ENCODE measurements at regions not wholly inside any gene's neighbourhood (a gene's known extent, or its start where the extent isn't known, plus 50 kb on each side); places are given as distances from the start of the nearest gene placed in this dataset.

- DNase-seq (ENCODE audit: low spot score): no peak
- Histone ChIP-seq H2BK12ac (ENCODE audit: low read length) (no peak overlapping the region), H3K27ac (replicated peaks; ENCODE audit: low read length) (no peak overlapping the region), H3K4ac (ENCODE audit: low read length) (no peak overlapping the region), H3K18ac (ENCODE audit: low read length) (no peak overlapping the region), H2BK5ac (ENCODE audit: low read length) (no peak overlapping the region), H3K9ac (ENCODE audit: low read depth, low read length, poor library complexity) (no peak overlapping the region), H2AK5ac (ENCODE audit: low read depth, low read length) (no peak overlapping the region), H3K4me2 (ENCODE audit: insufficient read depth, low read length, poor library complexity, severe bottlenecking) (no peak overlapping the region), H2BK15ac (ENCODE audit: low read length) (no peak overlapping the region), H3K23ac (ENCODE audit: low read depth, low read length, poor library complexity) (no peak overlapping the region), H2BK120ac (ENCODE audit: low read depth, low read length) (no peak overlapping the region), H3K79me1 (ENCODE audit: low read depth, low read length) (no peaks in the 10 kb centered on the region), H4K8ac (ENCODE audit: low read depth, low read length) (no peak overlapping the region), H3K4me3 (ENCODE audit: low read length in 2 of 2) (no peak overlapping the region), H3K14ac (ENCODE audit: low read length) (no peak overlapping the region), H2AFZ (ENCODE audit: low read length) (no peak overlapping the region), H4K91ac (ENCODE audit: low read depth, low read length, poor library complexity) (no peak overlapping the region), H3K27me3 (ENCODE audit: control insufficient read depth in 3 of 3, insufficient read depth in 3 of 3, low read depth in 1 of 3, low read length in 3 of 3) (no peaks in the 10 kb centered on the region), H3K36me3 (replicated peaks in 1 of 2; ENCODE audit: control insufficient read depth in 2 of 2, insufficient read depth in 2 of 2, low read length in 2 of 2) (no peaks in the 10 kb centered on the region), H3K4me1 (ENCODE audit: control insufficient read depth in 2 of 2, insufficient read depth in 1 of 2, low read depth in 1 of 2, low read length in 2 of 2) (no peaks in the 10 kb centered on the region), H3K9me3 (replicated peaks in 1 of 2; ENCODE audit: control insufficient read depth in 2 of 2, insufficient read depth in 1 of 2, low read depth in 1 of 2, low read length in 2 of 2) (no peaks in the 10 kb centered on the region)
- WGBS, 2 donors (ENCODE audit: extremely low coverage in 2 of 2, insufficient read length in 2 of 2, insufficient replicate concordance in 1 of 2): no CpG with 5 or more reads among the region's 3 CpGs
Measured at GRCh38 chrX:121349263-121349662, 301.9 kb downstream of the GLUD2 start.

- DNase-seq (ENCODE audit: low spot score): no peak
- H4K8ac ChIP-seq (ENCODE audit: low read depth, low read length): no peak overlapping the region
Measured at GRCh38 chrX:121356139-121356849, 308.9 kb downstream of the GLUD2 start.

GRCh38 chrX:121356850-121357171 is 309.4 kb downstream of the GLUD2 start:
- H2AFZ ChIP-seq (ENCODE audit: low read length): no peak overlapping the region
- H3K4me3 ChIP-seq (ENCODE audit: low read length in 2 of 2): no peak overlapping the region
- H3K27me3 ChIP-seq (ENCODE audit: control insufficient read depth in 3 of 3, insufficient read depth in 3 of 3, low read depth in 1 of 3, low read length in 3 of 3): no peaks in the 10 kb centered on the region
- WGBS, 2 donors (ENCODE audit: extremely low coverage in 2 of 2, insufficient read length in 2 of 2, insufficient replicate concordance in 1 of 2): no CpG with 5 or more reads among the region's 6 CpGs
- no peaks in the 10 kb centered on the region for H3K9me3 ChIP-seq (replicated peaks in 1 of 2; ENCODE audit: control insufficient read depth in 2 of 2, insufficient read depth in 1 of 2, low read depth in 1 of 2, low read length in 2 of 2)
- no peaks in the 10 kb centered on the region for H3K36me3 ChIP-seq (replicated peaks in 1 of 2; ENCODE audit: control insufficient read depth in 2 of 2, insufficient read depth in 2 of 2, low read length in 2 of 2)
- no peak overlapping the region for H4K8ac ChIP-seq (ENCODE audit: low read depth, low read length)
- H2AK5ac ChIP-seq (ENCODE audit: low read depth, low read length): no peak overlapping the region
- no peak overlapping the region for H3K4me2 ChIP-seq (ENCODE audit: insufficient read depth, low read length, poor library complexity, severe bottlenecking)
- no peaks in the 10 kb centered on the region for H3K79me1 ChIP-seq (ENCODE audit: low read depth, low read length)
- H3K9ac ChIP-seq (ENCODE audit: low read depth, low read length, poor library complexity): no peak overlapping the region
- H3K18ac ChIP-seq (ENCODE audit: low read length): no peak overlapping the region
- no peak for DNase-seq (ENCODE audit: low spot score)
- no peak overlapping the region for H3K23ac ChIP-seq (ENCODE audit: low read depth, low read length, poor library complexity)
- H3K27ac ChIP-seq (replicated peaks; ENCODE audit: low read length): no peak overlapping the region
- no peak overlapping the region for H3K14ac ChIP-seq (ENCODE audit: low read length)
- no peak overlapping the region for H4K91ac ChIP-seq (ENCODE audit: low read depth, low read length, poor library complexity)
- no peak overlapping the region for H2BK12ac ChIP-seq (ENCODE audit: low read length)
- no peaks in the 10 kb centered on the region for H3K4me1 ChIP-seq (ENCODE audit: control insufficient read depth in 2 of 2, insufficient read depth in 1 of 2, low read depth in 1 of 2, low read length in 2 of 2)
- H2BK120ac ChIP-seq (ENCODE audit: low read depth, low read length): no peak overlapping the region
- H2BK15ac ChIP-seq (ENCODE audit: low read length): no peak overlapping the region
- no peak overlapping the region for H3K4ac ChIP-seq (ENCODE audit: low read length)
- H2BK5ac ChIP-seq (ENCODE audit: low read length): no peak overlapping the region

More at GRCh38 chrX:121356139-121356849, 308.9 kb downstream of the GLUD2 start:
- Histone ChIP-seq H3K4me2 (ENCODE audit: insufficient read depth, low read length, poor library complexity, severe bottlenecking) (no peak overlapping the region), H3K23ac (ENCODE audit: low read depth, low read length, poor library complexity) (no peak overlapping the region), H2AFZ (ENCODE audit: low read length) (no peak overlapping the region), H3K4me3 (ENCODE audit: low read length in 2 of 2) (no peak overlapping the region), H2BK5ac (ENCODE audit: low read length) (no peak overlapping the region), H2BK15ac (ENCODE audit: low read length) (no peak overlapping the region), H3K18ac (ENCODE audit: low read length) (no peak overlapping the region), H4K91ac (ENCODE audit: low read depth, low read length, poor library complexity) (no peak overlapping the region), H3K9ac (ENCODE audit: low read depth, low read length, poor library complexity) (no peak overlapping the region), H3K79me1 (ENCODE audit: low read depth, low read length) (no peaks in the 10 kb centered on the region), H2BK12ac (ENCODE audit: low read length) (no peak overlapping the region), H3K36me3 (replicated peaks in 1 of 2; ENCODE audit: control insufficient read depth in 2 of 2, insufficient read depth in 2 of 2, low read length in 2 of 2) (no peaks in the 10 kb centered on the region), H2BK120ac (ENCODE audit: low read depth, low read length) (no peak overlapping the region), H3K4ac (ENCODE audit: low read length) (no peak overlapping the region), H3K9me3 (replicated peaks in 1 of 2; ENCODE audit: control insufficient read depth in 2 of 2, insufficient read depth in 1 of 2, low read depth in 1 of 2, low read length in 2 of 2) (no peaks in the 10 kb centered on the region), H3K14ac (ENCODE audit: low read length) (peak overlapping the region; percentile 71), H3K27me3 (ENCODE audit: control insufficient read depth in 3 of 3, insufficient read depth in 3 of 3, low read depth in 1 of 3, low read length in 3 of 3) (no peaks in the 10 kb centered on the region), H3K4me1 (ENCODE audit: control insufficient read depth in 2 of 2, insufficient read depth in 1 of 2, low read depth in 1 of 2, low read length in 2 of 2) (no peaks in the 10 kb centered on the region), H3K27ac (replicated peaks; ENCODE audit: low read length) (no peak overlapping the region), H2AK5ac (ENCODE audit: low read depth, low read length) (no peak overlapping the region)
- no CpG with 5 or more reads among the region's 22 CpGs for WGBS, 2 donors (ENCODE audit: extremely low coverage in 2 of 2, insufficient read length in 2 of 2, insufficient replicate concordance in 1 of 2)

GRCh38 chrX:121360280-121360679 is 312.9 kb downstream of the GLUD2 start:
- Histone ChIP-seq H3K27ac (replicated peaks; ENCODE audit: low read length) (no peak overlapping the region), H2AK5ac (ENCODE audit: low read depth, low read length) (no peak overlapping the region), H2BK5ac (ENCODE audit: low read length) (no peak overlapping the region), H3K9ac (ENCODE audit: low read depth, low read length, poor library complexity) (no peak overlapping the region), H3K14ac (ENCODE audit: low read length) (no peak overlapping the region), H3K4me2 (ENCODE audit: insufficient read depth, low read length, poor library complexity, severe bottlenecking) (no peak overlapping the region), H3K27me3 (ENCODE audit: control insufficient read depth in 3 of 3, insufficient read depth in 3 of 3, low read depth in 1 of 3, low read length in 3 of 3) (no peaks in the 10 kb centered on the region), H3K18ac (ENCODE audit: low read length) (no peak overlapping the region), H2BK120ac (ENCODE audit: low read depth, low read length) (no peak overlapping the region), H4K91ac (ENCODE audit: low read depth, low read length, poor library complexity) (no peak overlapping the region), H2BK15ac (ENCODE audit: low read length) (no peak overlapping the region), H3K9me3 (replicated peaks in 1 of 2; ENCODE audit: control insufficient read depth in 2 of 2, insufficient read depth in 1 of 2, low read depth in 1 of 2, low read length in 2 of 2) (no peaks in the 10 kb centered on the region), H3K4me3 (ENCODE audit: low read length in 2 of 2) (no peak overlapping the region), H3K4me1 (ENCODE audit: control insufficient read depth in 2 of 2, insufficient read depth in 1 of 2, low read depth in 1 of 2, low read length in 2 of 2) (no peaks in the 10 kb centered on the region), H3K4ac (ENCODE audit: low read length) (no peak overlapping the region), H2AFZ (ENCODE audit: low read length) (no peak overlapping the region), H3K36me3 (replicated peaks in 1 of 2; ENCODE audit: control insufficient read depth in 2 of 2, insufficient read depth in 2 of 2, low read length in 2 of 2) (no peaks in the 10 kb centered on the region), H3K23ac (ENCODE audit: low read depth, low read length, poor library complexity) (no peak overlapping the region), H3K79me1 (ENCODE audit: low read depth, low read length) (no peaks in the 10 kb centered on the region), H2BK12ac (ENCODE audit: low read length) (no peak overlapping the region), H4K8ac (ENCODE audit: low read depth, low read length) (no peak overlapping the region)
- DNase-seq (ENCODE audit: low spot score): no peak
- no CpG with 5 or more reads among the region's 1 CpG for WGBS, 2 donors (ENCODE audit: extremely low coverage in 2 of 2, insufficient read length in 2 of 2, insufficient replicate concordance in 1 of 2)
